ENCODE measurements at regions not wholly inside any gene's neighbourhood (a gene's known extent, or its start where the extent isn't known, plus 50 kb on each side); places are given as distances from the start of the nearest gene placed in this dataset.

GRCh38 chr5:115068239-115069086 is 101.2 kb downstream of the TRIM36 start:
- TF ChIP-seq, protein P1, sequence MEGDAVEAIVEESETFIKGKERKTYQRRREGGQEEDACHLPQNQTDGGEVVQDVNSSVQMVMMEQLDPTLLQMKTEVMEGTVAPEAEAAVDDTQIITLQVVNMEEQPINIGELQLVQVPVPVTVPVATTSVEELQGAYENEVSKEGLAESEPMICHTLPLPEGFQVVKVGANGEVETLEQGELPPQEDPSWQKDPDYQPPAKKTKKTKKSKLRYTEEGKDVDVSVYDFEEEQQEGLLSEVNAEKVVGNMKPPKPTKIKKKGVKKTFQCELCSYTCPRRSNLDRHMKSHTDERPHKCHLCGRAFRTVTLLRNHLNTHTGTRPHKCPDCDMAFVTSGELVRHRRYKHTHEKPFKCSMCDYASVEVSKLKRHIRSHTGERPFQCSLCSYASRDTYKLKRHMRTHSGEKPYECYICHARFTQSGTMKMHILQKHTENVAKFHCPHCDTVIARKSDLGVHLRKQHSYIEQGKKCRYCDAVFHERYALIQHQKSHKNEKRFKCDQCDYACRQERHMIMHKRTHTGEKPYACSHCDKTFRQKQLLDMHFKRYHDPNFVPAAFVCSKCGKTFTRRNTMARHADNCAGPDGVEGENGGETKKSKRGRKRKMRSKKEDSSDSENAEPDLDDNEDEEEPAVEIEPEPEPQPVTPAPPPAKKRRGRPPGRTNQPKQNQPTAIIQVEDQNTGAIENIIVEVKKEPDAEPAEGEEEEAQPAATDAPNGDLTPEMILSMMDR (optimal IDR thresholded peaks at IDR 0.05 in 1 of 3, IDR thresholded peaks at IDR 0.05 in 1 of 3, conservative IDR thresholded peaks at IDR 0.05 in 1 of 3; ENCODE audit: extremely low read depth in 1 of 3, insufficient read depth in 2 of 3, low read length in 3 of 3): no peak
- TF ChIP-seq EZH2 (IDR thresholded peaks at IDR 0.05; ENCODE audit: low read length): no peak
